Neural cell (in vitro differentiated cells): ENCODE measurements at regions not wholly inside any gene's neighbourhood (a gene's known extent, or its start where the extent isn't known, plus 50 kb on each side); places are given as distances from the start of the nearest gene placed in this dataset.

Experiments
- H2AFZ ChIP-seq: fragments of 200-600, 300-800 bp; sonication (generic), shearing (Covaris generic); 2 replicates; pipeline ENCODE4 v1.6.0; 2014; ENCODE audit warnings: low read depth, mild to moderate bottlenecking, antibody characterized with exemption, low read length, moderate library complexity
- H3F3A ChIP-seq: fragments of 200-600 bp; shearing (Covaris generic); 2 replicates; pipeline ENCODE4 v1.6.1; 2016; ENCODE audit warnings: mild to moderate bottlenecking, moderate library complexity, mixed read lengths, antibody characterized with exemption, low read length; ENCODE audit not compliant: insufficient read depth, poor library complexity, severe bottlenecking
- H3K27ac ChIP-seq: fragments of 200-600, 300-800 bp; sonication (generic), shearing (Covaris generic); 2 replicates; pipeline ENCODE4 v1.5.1; 2014; ENCODE audit warnings: mild to moderate bottlenecking, low read length, moderate library complexity
- H3K27me3 ChIP-seq: fragments of 300-800, 200-600 bp; sonication (generic), shearing (Covaris generic); 2 replicates; pipeline ENCODE4 v1.6.0; 2014; ENCODE audit warnings: mild to moderate bottlenecking, low read depth, low read length, moderate library complexity; ENCODE audit not compliant: insufficient read depth
- H3K36me3 ChIP-seq: fragments of 300-800, 200-600 bp; sonication (generic), shearing (Covaris generic); 2 replicates; pipeline ENCODE4 v1.5.1; 2014; ENCODE audit warnings: mild to moderate bottlenecking, antibody characterized with exemption, low read length, moderate library complexity; ENCODE audit not compliant: insufficient read depth
- H3K4me2 ChIP-seq: fragments of 300-800, 200-600 bp; sonication (generic), shearing (Covaris generic); 2 replicates; pipeline ENCODE4 v1.6.0; 2014; ENCODE audit warnings: mild to moderate bottlenecking, low read length
- H3K4me3 ChIP-seq: fragments of 300-800, 200-600 bp; sonication (generic), shearing (Covaris generic); 2 replicates; pipeline ENCODE4 v1.5.1; 2014; ENCODE audit warnings: mild to moderate bottlenecking, low read length, moderate library complexity
- H3K79me2 ChIP-seq: fragments of 200-600 bp; shearing (Covaris generic); replicated peaks from 2 replicates; pipeline ENCODE4 v1.6.0; 2014; ENCODE audit warnings: mild to moderate bottlenecking, low read length, moderate library complexity; ENCODE audit not compliant: insufficient read depth
- H3K9ac ChIP-seq: fragments of 300-800, 200-600 bp; sonication (generic), shearing (Covaris generic); 2 replicates; pipeline ENCODE4 v1.6.1; 2016; ENCODE audit warnings: mild to moderate bottlenecking, low read length, mixed read lengths
- H3K9me2 ChIP-seq: fragments of 200-600 bp; shearing (Covaris generic); 2 replicates; pipeline ENCODE4 v1.6.1; 2016; ENCODE audit warnings: mild to moderate bottlenecking, low read length, mixed read lengths; ENCODE audit not compliant: insufficient read depth
- H3K9me3 ChIP-seq: fragments of 200-600, 300-800 bp; sonication (generic), shearing (Covaris generic); 2 replicates; pipeline ENCODE4 v1.6.1; 2016; ENCODE audit warnings: mild to moderate bottlenecking, mixed run types, low read length, moderate library complexity, mixed read lengths
- H4K20me1 ChIP-seq: fragments of 200-600 bp; shearing (Covaris generic); 2 replicates; pipeline ENCODE4 v1.6.1; 2016; ENCODE audit warnings: mild to moderate bottlenecking, mixed run types; ENCODE audit not compliant: insufficient read depth
- CTCF ChIP-seq: fragments of 450-650 bp; IDR thresholded peaks from 2 replicates; pipeline ENCODE4 v1.5.1; 2014; ENCODE audit warnings: antibody characterized with exemption, mild to moderate bottlenecking, moderate library complexity; ENCODE audit not compliant: poor library complexity, severe bottlenecking
- EP300 ChIP-seq: fragments of 450-650 bp; conservative IDR thresholded peaks from 2 replicates; pipeline ENCODE4 v1.6.1; 2014; ENCODE audit warnings: antibody characterized with exemption, mild to moderate bottlenecking, moderate library complexity; ENCODE audit not compliant: poor library complexity, severe bottlenecking
- EZH2 ChIP-seq: fragments of 200-600, 300-800 bp; shearing (Covaris generic), sonication (generic); IDR thresholded peaks from 2 replicates; pipeline ENCODE4 v1.6.1; 2014; ENCODE audit warnings: antibody characterized with exemption, low read length, borderline replicate concordance, mild to moderate bottlenecking; ENCODE audit not compliant: insufficient read depth, poor library complexity, severe bottlenecking
- MXI1 ChIP-seq: fragments of 450-650 bp; conservative IDR thresholded peaks from 2 replicates; pipeline ENCODE4 v1.6.1; 2014; ENCODE audit warnings: antibody characterized with exemption, mild to moderate bottlenecking; ENCODE audit not compliant: poor library complexity, severe bottlenecking
- POLR2AphosphoS5 ChIP-seq: IDR thresholded peaks from 2 replicates; pipeline ENCODE4 v1.6.1; 2012
- RAD21 ChIP-seq: fragments of 450-650 bp; conservative IDR thresholded peaks from 2 replicates; pipeline ENCODE4 v1.6.1; 2014; ENCODE audit warnings: antibody characterized with exemption, mild to moderate bottlenecking, moderate library complexity
- REST ChIP-seq: IDR thresholded peaks from 2 replicates; pipeline ENCODE4 v1.6.1; 2012; ENCODE audit warnings: borderline replicate concordance
- SMC3 ChIP-seq: fragments of 450-650 bp; conservative IDR thresholded peaks from 2 replicates; pipeline ENCODE4 v1.6.1; 2014; ENCODE audit warnings: antibody characterized with exemption, mild to moderate bottlenecking, moderate library complexity; ENCODE audit not compliant: poor library complexity
- TAF1 ChIP-seq: IDR thresholded peaks from 2 replicates; pipeline ENCODE4 v1.6.1; 2012; ENCODE audit warnings: low read depth

- H3K9ac ChIP-seq = no peak overlapping the region
- H3K27ac ChIP-seq = no peak overlapping the region
Observed at GRCh38 chr2:150166313-150167051, 321.0 kb downstream of the RND3 start.

GRCh38 chr2:150165988-150166312 is 321.5 kb downstream of the RND3 start:
- no peaks in the 10 kb centered on the region for H3F3A ChIP-seq
- H3K27me3 ChIP-seq = no peaks in the 10 kb centered on the region
- H3K79me2 ChIP-seq = no peaks in the 10 kb centered on the region
- H3K9me2 ChIP-seq = no peaks in the 10 kb centered on the region
- no peaks in the 10 kb centered on the region for H3K36me3 ChIP-seq
- H4K20me1 ChIP-seq = no peaks in the 10 kb centered on the region
- H3K9me3 ChIP-seq = no peaks in the 10 kb centered on the region
- H3K9ac ChIP-seq = no peak overlapping the region
- H2AFZ ChIP-seq = no peak overlapping the region
- H3K4me3 ChIP-seq = no peak overlapping the region
- no peak overlapping the region for H3K27ac ChIP-seq
- H3K4me2 ChIP-seq = no peak overlapping the region
- TF ChIP-seq POLR2AphosphoS5 (no peak), REST (no peak), CTCF (no peak), RAD21 (no peak), MXI1 (no peak), EP300 (no peak)

More at GRCh38 chr2:150166313-150167051, 321.0 kb downstream of the RND3 start:
- no peak overlapping the region for H3K4me3 ChIP-seq
- H2AFZ ChIP-seq = no peak overlapping the region
- no peaks in the 10 kb centered on the region for H3K36me3 ChIP-seq
- H3K4me2 ChIP-seq = no peak overlapping the region
- H3K27me3 ChIP-seq = no peaks in the 10 kb centered on the region
- TF ChIP-seq REST = no peak
- TF ChIP-seq SMC3 = no peak
- TF ChIP-seq CTCF = no peak
- TF ChIP-seq EZH2 = no peak
- TF ChIP-seq TAF1 = no peak
- no peak for TF ChIP-seq POLR2AphosphoS5
- TF ChIP-seq MXI1 = no peak
- no peak for TF ChIP-seq EP300
- TF ChIP-seq RAD21 = no peak
- H3K9me2 ChIP-seq = no peaks in the 10 kb centered on the region
- H3F3A ChIP-seq = no peaks in the 10 kb centered on the region
- H3K9me3 ChIP-seq = no peaks in the 10 kb centered on the region
- H3K79me2 ChIP-seq = no peaks in the 10 kb centered on the region
- H4K20me1 ChIP-seq = no peaks in the 10 kb centered on the region
